GM12864 (cell line): ENCODE measurements at regions not wholly inside any gene's neighbourhood (a gene's known extent, or its start where the extent isn't known, plus 50 kb on each side); places are given as distances from the start of the nearest gene placed in this dataset.

Source experiments
- DNase-seq: peaks from one replicate; pipeline ENCODE4 v3.0.0-alpha.2; 2011; ENCODE audit warnings: low read depth
- H3K4me3 ChIP-seq: 2 replicates; pipeline ENCODE4 v1.5.1; 2011; ENCODE audit warnings: mild to moderate bottlenecking, low read depth, low read length, control low read depth
- TF ChIP-seq, protein P1 (sequence below): IDR thresholded peaks from 2 replicates; pipeline ENCODE4 v1.5.1; 2011; ENCODE audit warnings: low read depth, mild to moderate bottlenecking, moderate library complexity, low read length, control low read depth, inconsistent platforms; ENCODE audit errors: missing control alignments

DNA sequence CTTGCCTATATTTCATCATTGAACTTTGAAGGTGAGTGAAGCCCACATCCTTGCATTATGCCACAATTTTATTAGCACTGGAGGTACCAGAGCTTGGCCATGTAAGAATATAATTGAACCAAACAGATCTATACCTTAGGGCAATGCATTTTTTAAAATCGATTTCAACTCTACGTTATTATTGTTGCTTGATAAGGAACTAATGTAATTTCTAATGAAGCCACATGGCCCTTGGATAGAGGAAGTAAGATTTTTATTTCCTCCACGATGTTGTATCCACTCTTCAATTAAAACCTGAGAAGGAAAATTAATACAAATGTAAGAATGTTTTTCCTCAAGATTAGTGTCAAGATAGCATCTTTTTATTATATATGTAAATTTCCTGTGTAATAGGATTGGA is 370.0 kb upstream of the EEF2KMT start:
- no peak overlapping the region for H3K4me3 ChIP-seq
- TF ChIP-seq, protein P1, sequence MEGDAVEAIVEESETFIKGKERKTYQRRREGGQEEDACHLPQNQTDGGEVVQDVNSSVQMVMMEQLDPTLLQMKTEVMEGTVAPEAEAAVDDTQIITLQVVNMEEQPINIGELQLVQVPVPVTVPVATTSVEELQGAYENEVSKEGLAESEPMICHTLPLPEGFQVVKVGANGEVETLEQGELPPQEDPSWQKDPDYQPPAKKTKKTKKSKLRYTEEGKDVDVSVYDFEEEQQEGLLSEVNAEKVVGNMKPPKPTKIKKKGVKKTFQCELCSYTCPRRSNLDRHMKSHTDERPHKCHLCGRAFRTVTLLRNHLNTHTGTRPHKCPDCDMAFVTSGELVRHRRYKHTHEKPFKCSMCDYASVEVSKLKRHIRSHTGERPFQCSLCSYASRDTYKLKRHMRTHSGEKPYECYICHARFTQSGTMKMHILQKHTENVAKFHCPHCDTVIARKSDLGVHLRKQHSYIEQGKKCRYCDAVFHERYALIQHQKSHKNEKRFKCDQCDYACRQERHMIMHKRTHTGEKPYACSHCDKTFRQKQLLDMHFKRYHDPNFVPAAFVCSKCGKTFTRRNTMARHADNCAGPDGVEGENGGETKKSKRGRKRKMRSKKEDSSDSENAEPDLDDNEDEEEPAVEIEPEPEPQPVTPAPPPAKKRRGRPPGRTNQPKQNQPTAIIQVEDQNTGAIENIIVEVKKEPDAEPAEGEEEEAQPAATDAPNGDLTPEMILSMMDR: no peak
- DNase-seq: no peak

DNA sequence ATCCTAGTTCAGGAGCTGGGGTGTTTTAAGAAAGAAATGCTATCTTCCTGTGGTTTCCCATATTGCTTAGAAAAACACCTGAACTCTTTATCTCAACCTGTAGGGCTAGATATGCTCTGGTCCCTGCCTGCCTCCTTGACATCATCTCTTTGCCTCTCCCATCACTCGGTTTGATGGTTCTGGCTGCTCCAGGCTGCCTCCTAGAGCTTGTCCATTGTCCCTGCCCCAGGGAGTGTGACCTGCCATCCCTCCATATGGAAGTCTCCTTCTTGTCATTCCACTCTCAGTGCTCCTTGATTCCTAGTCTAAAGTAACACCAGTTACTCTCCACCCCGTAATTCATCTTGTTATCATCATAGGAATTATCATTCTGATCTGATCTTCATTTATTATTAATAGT is 369.0 kb upstream of the EEF2KMT start:
- TF ChIP-seq, protein P1: no peak
- no peak for DNase-seq
- no peak overlapping the region for H3K4me3 ChIP-seq

- DNase-seq: no peak
- no peak overlapping the region for H3K4me3 ChIP-seq
- TF ChIP-seq, protein P1: no peak
Measured at GRCh38 chr16:5465714-5466113, 368.1 kb upstream of the EEF2KMT start.

DNA sequence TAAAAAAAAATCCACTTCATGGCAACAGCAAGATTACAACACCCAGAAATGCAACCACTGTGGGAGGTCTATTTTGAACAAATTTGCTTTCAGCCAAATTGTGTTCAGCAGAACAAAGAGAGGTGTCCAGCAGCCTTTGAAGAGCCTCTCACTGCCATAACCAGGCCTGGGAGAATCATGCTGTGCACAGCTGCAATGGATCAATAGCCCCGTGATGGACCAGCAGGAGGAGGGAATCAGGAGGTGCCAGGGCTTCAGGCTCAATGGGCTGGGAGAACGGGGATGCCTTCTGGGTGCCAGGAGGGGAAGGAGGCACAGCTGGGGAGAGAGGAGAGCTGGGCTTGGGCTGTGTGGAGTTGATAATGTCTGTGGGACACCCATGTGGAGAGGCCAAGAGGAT is 366.2 kb upstream of the EEF2KMT start:
- TF ChIP-seq, protein P1: no peak
- DNase-seq: no peak
- no peak overlapping the region for H3K4me3 ChIP-seq

- no peak for DNase-seq
- TF ChIP-seq, protein P1: no peak
- H3K4me3 ChIP-seq: no peak overlapping the region
Measured at GRCh38 chr16:5461574-5461973, 364.0 kb upstream of the EEF2KMT start.

DNA sequence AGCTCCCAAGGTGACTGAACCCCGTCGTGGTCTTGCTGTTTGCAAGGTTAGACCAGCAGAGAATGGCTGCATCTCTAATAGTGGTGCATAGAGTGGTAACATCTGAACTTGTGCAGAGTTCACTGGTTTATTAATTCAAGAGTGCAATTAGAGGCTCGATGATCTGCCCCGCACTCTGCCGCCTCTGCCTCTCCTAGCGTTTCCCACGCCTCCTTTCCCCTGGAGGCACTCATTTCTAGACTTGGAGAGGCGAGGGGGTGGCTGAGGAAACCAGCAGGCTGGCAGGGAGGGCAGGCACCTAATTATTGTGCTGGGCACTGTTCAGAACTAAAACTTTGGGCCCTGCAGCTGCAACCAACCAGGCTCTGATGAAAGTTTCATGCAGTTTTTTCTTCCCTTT is 363.5 kb upstream of the EEF2KMT start:
- no peak for DNase-seq
- TF ChIP-seq, protein P1: no peak
- H3K4me3 ChIP-seq: no peak overlapping the region

GRCh38 chr16:5460701-5461100 is 363.1 kb upstream of the EEF2KMT start:
- H3K4me3 ChIP-seq: no peak overlapping the region
- DNase-seq: no peak
- TF ChIP-seq, protein P1: no peak
